Naive B cell (primary cell): ENCODE measurements at regions not wholly inside any gene's neighbourhood (a gene's known extent, or its start where the extent isn't known, plus 50 kb on each side); places are given as distances from the start of the nearest gene placed in this dataset.

ENCODE experiments used
- ATAC-seq, 2 donors: fragments of 150-1000 bp; cut with Tn5 transposase; 2 replicates each; pipeline ENCODE4 v1.10.0; 2021; ENCODE audit warnings: low read depth in 2 of 2, mild to moderate bottlenecking in 2 of 2, moderate library complexity in 2 of 2
- DNase-seq: peaks from one replicate; pipeline ENCODE4 v3.0.0; 2022
- H3K27ac Mint-ChIP-seq, 6 donors: one replicate each; pipeline ENCODE4 v1.8.0; 2020 to 2022; ENCODE audit warnings: mild to moderate bottlenecking in 6 of 6, mixed read lengths in 6 of 6, moderate library complexity in 5 of 6, inconsistent platforms in 2 of 6
- H3K27me3 Mint-ChIP-seq, 3 donors: one replicate each; pipeline ENCODE4 v1.8.0; 2021 to 2022; ENCODE audit warnings: mixed read lengths in 3 of 3, mild to moderate bottlenecking in 1 of 3
- H3K36me3 Mint-ChIP-seq, 2 donors: one replicate each; pipeline ENCODE4 v1.8.0; 2020 to 2022; ENCODE audit warnings: mixed read lengths in 2 of 2, inconsistent platforms in 1 of 2, mild to moderate bottlenecking in 1 of 2
- H3K4me1 Mint-ChIP-seq, 3 donors: one replicate each; pipeline ENCODE4 v1.8.0; 2020 to 2022; ENCODE audit warnings: mixed read lengths in 3 of 3, inconsistent platforms in 1 of 3, mild to moderate bottlenecking in 1 of 3, moderate library complexity in 1 of 3
- H3K4me3 Mint-ChIP-seq, 8 donors: one replicate each; pipeline ENCODE4 v1.8.0; 2020 to 2022; ENCODE audit warnings: mild to moderate bottlenecking in 8 of 8, mixed read lengths in 8 of 8, moderate library complexity in 8 of 8, inconsistent platforms in 2 of 8
- H3K9me3 Mint-ChIP-seq, 7 donors: one replicate each; pipeline ENCODE4 v1.8.0; 2020 to 2022; ENCODE audit warnings: mixed read lengths in 7 of 7, mild to moderate bottlenecking in 5 of 7, inconsistent platforms in 2 of 7, moderate library complexity in 1 of 7

DNA sequence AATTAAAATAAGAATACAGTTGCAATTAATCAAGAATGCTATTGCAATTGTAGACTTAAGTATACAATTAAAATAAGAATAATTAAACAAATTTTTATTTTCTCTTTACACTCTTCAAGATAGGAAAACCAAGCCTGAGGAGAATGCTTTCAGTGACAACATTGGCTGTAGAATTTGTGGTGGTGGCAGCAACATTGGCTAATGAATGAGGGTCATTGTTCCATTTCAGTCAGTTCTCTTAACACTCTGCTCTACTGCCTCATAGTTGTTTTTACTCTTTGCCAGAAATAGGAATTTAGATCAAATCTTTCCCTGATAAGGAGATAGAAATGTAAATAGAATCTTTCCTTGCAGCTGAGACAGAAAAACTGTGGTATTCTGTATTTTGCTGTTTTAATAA is 391.6 kb downstream of the PCDH20 start:
- H3K9me3 Mint-ChIP-seq = peaks cover 0 to 9% (median 4%) of the 10 kb centered on the region in 7 donors

DNA sequence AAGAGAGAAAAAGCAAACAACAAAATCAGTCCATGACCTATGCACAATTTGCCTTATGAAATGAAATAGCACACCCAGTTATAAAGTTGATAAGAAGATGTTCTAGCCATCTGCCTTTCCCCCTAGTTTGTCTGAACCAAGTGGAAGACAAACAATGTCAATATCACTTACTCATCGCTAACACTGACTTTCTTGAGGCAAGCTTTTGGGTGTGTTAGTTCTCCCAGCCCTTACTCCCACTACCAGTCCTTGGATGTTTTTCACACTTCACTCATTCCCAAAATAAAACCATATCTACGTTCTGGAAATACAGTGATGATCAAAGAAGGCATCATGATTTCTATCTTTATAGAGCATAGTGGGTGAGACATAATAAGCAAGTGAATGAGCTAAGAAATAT is 393.8 kb downstream of the PCDH20 start:
- no peak overlapping the region for H3K4me3 Mint-ChIP-seq
- H3K9me3 Mint-ChIP-seq = peaks cover 2 to 9% (median 6%) of the 10 kb centered on the region in 7 donors
- ATAC-seq (no peak), DNase-seq (no peak)
- no peaks in the 10 kb centered on the region for H3K4me1 Mint-ChIP-seq
- peak overlapping the region in 1 of 6 donors; percentile 26 for H3K27ac Mint-ChIP-seq
- H3K27me3 Mint-ChIP-seq = no peaks in the 10 kb centered on the region
- H3K36me3 Mint-ChIP-seq = no peaks in the 10 kb centered on the region

More for the DNA sequence above, 391.6 kb downstream of the PCDH20 start:
- ATAC-seq (no peak), DNase-seq (no peak)
- Mint-ChIP-seq H3K27me3 (no peaks in the 10 kb centered on the region), H3K27ac (no peak overlapping the region), H3K4me3 (no peak overlapping the region), H3K36me3 (no peaks in the 10 kb centered on the region), H3K4me1 (no peaks in the 10 kb centered on the region)

DNA sequence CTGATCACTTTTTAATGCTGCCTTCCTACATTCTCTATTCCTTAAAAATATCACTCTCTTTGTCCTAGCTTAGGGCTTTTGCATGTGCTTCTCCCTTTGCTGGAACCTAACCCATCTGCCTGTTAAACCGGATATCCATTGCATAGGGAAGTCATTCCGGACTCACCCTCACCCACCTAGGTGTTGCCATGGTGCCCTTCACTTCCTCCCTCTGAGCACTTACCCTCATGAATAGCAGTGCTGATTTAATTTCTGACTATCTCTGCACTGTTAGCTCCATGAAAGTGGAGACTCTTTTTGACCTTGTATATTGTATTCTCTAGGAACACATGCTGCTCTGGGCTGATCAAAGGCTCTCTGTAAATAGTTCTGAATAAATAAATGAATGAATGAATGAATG is 401.9 kb downstream of the PCDH20 start:
- H3K4me1 Mint-ChIP-seq = no peaks in the 10 kb centered on the region
- no peaks in the 10 kb centered on the region for H3K27me3 Mint-ChIP-seq
- H3K9me3 Mint-ChIP-seq = peaks cover under 1 to 31% (median 6%) of the 10 kb centered on the region in 7 donors
- no peaks in the 10 kb centered on the region for H3K36me3 Mint-ChIP-seq
- no peak overlapping the region for H3K4me3 Mint-ChIP-seq
- DNase-seq (no peak), ATAC-seq (no peak)
- no peak overlapping the region for H3K27ac Mint-ChIP-seq

DNA sequence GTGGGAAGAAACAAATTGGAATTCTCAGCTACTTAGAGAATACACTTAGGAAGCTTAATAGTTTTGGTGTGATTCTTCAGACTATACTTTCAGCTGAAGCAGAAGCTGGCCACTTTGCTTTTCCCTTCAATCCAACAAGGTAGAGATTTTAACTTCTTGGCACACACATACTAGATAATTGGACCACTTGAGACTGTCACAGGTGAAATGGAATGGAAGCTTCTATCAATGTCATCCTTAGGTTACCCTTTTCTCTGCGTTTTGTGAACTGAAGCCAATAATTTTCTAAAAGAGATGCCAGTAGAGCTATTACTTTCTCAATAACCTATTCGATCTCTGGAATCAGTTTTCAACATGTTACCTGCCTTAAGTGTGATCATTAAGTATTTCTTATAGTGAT is 405.3 kb downstream of the PCDH20 start:
- Mint-ChIP-seq H3K27ac (no peak overlapping the region), H3K27me3 (no peaks in the 10 kb centered on the region), H3K9me3 (peaks cover 11 to 48% (median 25%) of the 10 kb centered on the region in 7 donors), H3K4me3 (no peak overlapping the region), H3K4me1 (no peaks in the 10 kb centered on the region), H3K36me3 (peaks cover 0 to 15% of the 10 kb centered on the region in 2 donors)
- DNase-seq (no peak), ATAC-seq (no peak)

DNA sequence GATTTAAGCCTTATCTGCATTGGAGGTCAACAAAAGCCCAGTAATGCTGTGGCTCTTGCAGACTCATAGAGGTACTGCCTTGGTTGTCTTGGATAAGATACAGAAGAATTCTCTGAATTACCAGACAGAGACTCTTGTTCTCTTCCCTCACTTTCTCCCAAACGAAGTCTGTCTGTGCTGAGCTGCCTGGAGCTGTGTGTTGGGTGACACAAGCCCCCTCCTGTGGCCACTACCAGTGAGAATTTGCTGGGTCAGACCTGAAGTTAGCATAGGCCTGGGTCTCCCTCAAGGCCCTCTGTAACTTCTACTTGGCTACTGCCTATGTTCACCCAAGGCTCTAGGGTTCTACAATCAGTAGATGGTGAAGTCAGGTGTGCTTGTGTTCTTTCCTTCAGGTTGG is 413.0 kb downstream of the PCDH20 start:
- no peak overlapping the region for H3K4me3 Mint-ChIP-seq
- H3K27me3 Mint-ChIP-seq = no peaks in the 10 kb centered on the region
- H3K36me3 Mint-ChIP-seq = peaks cover 0 to 15% of the 10 kb centered on the region in 2 donors
- H3K9me3 Mint-ChIP-seq = peaks cover 8 to 47% (median 15%) of the 10 kb centered on the region in 7 donors
- H3K27ac Mint-ChIP-seq = peak overlapping the region in 1 of 6 donors; percentile 22
- no peak for ATAC-seq
- DNase-seq = no peak
- H3K4me1 Mint-ChIP-seq = no peaks in the 10 kb centered on the region

DNA sequence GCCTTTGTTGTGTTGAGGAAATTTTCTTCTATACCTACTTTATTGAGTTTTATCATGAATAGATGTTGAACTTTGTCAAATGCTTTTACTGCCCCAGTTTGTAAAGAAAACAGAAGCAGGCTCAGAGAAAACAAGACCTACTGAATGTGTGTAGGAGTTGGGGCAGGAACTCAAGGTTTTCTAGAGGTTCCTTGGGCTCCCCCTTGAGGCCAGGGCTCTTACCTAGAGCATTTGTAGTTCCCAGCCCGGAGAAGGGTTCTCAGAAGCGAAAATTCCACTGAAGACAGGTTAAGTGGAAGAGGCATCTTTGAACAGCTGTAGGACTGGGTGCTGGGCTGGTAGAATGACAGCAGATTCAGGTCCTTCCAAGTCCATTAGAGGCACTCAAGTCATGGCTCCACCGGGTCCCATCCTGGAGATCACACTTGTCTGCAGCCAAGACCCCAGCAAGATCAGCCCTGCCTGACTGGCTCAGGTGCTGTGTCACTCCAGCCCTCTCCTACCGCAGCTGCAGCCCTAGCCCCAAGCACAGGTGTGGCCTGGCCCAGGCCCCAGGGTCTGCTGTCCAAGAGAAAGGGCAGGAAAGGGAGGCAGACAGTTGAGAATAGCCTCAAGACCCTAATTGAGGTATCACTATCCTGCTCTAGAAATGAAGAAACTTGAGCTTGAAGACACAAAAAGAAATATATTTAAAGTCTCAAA is 425.5 kb downstream of the PCDH20 start:
- no peak overlapping the region for H3K27ac Mint-ChIP-seq
- H3K4me1 Mint-ChIP-seq = no peaks in the 10 kb centered on the region
- DNase-seq (no peak), ATAC-seq (no peak)
- peaks cover 0 to 5% (median 2%) of the 10 kb centered on the region in 7 donors for H3K9me3 Mint-ChIP-seq
- no peaks in the 10 kb centered on the region for H3K36me3 Mint-ChIP-seq
- no peaks in the 10 kb centered on the region for H3K27me3 Mint-ChIP-seq
- no peak overlapping the region for H3K4me3 Mint-ChIP-seq

DNA sequence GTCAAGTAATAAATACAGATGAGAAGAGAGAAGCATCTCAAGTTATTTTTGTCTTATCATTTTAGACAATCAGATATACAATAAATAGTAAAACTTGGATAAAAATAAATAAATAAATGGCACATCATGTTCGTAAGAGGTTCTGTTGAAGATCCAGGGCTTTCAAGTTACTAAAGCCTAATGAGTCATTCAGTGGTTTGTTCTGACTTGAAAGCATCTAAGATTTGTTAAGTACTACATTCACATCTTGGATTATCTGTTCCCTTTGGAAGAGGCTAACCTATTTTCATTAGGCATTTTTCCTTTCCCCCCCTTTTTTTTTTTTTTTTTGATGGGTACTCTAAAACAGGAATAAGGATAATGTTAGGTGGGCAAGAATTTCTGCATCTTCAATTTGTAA is 429.3 kb downstream of the PCDH20 start:
- peaks cover 0 to 13% (median 3%) of the 10 kb centered on the region in 7 donors for H3K9me3 Mint-ChIP-seq
- no peaks in the 10 kb centered on the region for H3K27me3 Mint-ChIP-seq
- H3K4me1 Mint-ChIP-seq = no peaks in the 10 kb centered on the region
- H3K36me3 Mint-ChIP-seq = no peaks in the 10 kb centered on the region
- no peak overlapping the region for H3K4me3 Mint-ChIP-seq
- DNase-seq (no peak), ATAC-seq (no peak)
- no peak overlapping the region for H3K27ac Mint-ChIP-seq

DNA sequence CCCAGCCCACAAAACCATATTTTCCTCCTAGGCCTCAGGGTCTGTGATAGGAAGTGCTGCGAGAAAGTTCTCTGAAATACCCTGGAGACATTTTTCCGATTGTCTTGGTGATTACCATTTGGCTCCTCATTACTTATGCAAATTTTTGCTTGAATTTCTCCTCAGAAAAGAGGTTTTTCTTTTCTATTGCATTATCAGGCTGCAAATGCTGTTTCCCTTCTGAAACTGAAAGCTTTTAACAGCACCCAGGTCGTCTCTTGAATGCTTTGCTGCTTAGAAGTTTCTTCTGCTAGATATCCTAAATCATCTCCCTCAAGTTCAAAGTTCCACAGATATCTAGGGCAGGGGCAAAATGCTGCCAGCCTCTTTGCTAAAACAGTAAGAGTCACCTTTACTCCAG is 434.2 kb downstream of the PCDH20 start:
- ATAC-seq = no peak
- H3K27ac Mint-ChIP-seq = no peak overlapping the region

DNA sequence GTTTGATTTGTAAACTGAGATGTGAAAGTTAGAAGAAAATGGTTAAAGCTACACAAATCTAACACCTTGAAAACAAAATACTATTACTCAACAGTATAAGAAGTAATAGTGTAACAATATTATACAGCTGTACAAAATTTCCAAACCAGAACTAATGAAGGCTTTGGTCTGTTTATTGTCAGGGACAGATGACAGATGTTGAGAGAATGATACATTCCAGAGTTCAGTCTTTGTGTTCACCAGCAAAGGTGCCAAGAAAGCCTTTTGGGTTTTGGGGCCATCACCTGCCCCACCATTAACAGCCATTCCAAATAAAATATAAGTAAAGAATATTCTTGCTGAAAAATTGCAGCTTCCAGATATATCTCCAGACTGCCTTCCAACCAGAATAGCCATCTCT is 439.3 kb downstream of the PCDH20 start:
- DNase-seq = no peak
- Mint-ChIP-seq H3K36me3 (no peaks in the 10 kb centered on the region), H3K4me3 (no peak overlapping the region), H3K9me3 (peaks cover 0 to 13% (median 4%) of the 10 kb centered on the region in 7 donors), H3K4me1 (no peaks in the 10 kb centered on the region), H3K27me3 (no peaks in the 10 kb centered on the region), H3K27ac (no peak overlapping the region)
- no peak for ATAC-seq

More for the DNA sequence above, 434.2 kb downstream of the PCDH20 start:
- no peaks in the 10 kb centered on the region for H3K36me3 Mint-ChIP-seq
- no peaks in the 10 kb centered on the region for H3K27me3 Mint-ChIP-seq
- peaks cover 0 to 17% (median 9%) of the 10 kb centered on the region in 7 donors for H3K9me3 Mint-ChIP-seq
- H3K4me1 Mint-ChIP-seq = no peaks in the 10 kb centered on the region
- DNase-seq = no peak
- no peak overlapping the region for H3K4me3 Mint-ChIP-seq

DNA sequence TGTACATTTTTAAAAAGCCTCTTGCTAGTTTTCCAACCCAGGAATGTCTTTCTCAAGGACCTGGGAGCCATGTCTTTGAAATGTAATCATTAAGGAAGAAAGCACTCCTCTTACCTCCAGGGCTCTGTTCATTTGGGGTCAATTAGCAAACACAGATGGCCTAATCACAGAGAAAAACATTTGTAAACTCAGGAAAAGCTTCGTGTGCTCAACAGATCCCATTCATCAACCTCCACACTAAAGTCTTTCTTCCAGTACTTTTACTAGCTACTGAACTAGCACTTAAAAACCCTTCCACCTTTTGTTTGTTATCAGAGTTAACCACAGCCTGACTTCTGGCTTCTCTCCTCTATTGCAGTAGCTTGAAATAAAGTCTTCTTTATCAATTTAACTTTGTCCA is 441.4 kb downstream of the PCDH20 start:
- no peaks in the 10 kb centered on the region for H3K4me1 Mint-ChIP-seq
- H3K36me3 Mint-ChIP-seq = no peaks in the 10 kb centered on the region
- DNase-seq (no peak), ATAC-seq (no peak)
- H3K9me3 Mint-ChIP-seq = peaks cover 0 to 13% (median 4%) of the 10 kb centered on the region in 7 donors
- no peaks in the 10 kb centered on the region for H3K27me3 Mint-ChIP-seq
- H3K27ac Mint-ChIP-seq = no peak overlapping the region
- no peak overlapping the region for H3K4me3 Mint-ChIP-seq

DNA sequence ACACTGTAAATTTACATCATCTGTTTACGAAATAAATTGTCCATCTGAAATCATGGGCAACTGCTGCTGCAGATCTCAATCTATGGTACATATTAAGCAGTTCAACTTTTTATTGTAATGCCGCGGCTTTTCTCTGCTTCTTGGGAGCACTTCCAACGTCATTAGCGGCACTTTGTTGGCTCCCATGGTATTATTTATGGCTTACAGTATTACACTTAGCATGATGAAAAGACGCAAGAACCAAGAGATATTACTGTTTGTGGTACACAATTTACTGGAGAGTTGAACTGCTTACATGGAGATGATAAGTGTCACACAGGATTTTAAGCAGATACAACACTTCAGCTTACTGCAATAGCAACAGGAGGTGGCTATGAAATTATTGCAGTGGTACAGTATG is 442.1 kb downstream of the PCDH20 start:
- no peak overlapping the region for H3K27ac Mint-ChIP-seq
- peaks cover 0 to 13% (median 3%) of the 10 kb centered on the region in 7 donors for H3K9me3 Mint-ChIP-seq
- ATAC-seq = no peak
- H3K36me3 Mint-ChIP-seq = no peaks in the 10 kb centered on the region
- DNase-seq = no peak
- H3K4me1 Mint-ChIP-seq = no peaks in the 10 kb centered on the region
- H3K4me3 Mint-ChIP-seq = no peak overlapping the region
- H3K27me3 Mint-ChIP-seq = no peaks in the 10 kb centered on the region

DNA sequence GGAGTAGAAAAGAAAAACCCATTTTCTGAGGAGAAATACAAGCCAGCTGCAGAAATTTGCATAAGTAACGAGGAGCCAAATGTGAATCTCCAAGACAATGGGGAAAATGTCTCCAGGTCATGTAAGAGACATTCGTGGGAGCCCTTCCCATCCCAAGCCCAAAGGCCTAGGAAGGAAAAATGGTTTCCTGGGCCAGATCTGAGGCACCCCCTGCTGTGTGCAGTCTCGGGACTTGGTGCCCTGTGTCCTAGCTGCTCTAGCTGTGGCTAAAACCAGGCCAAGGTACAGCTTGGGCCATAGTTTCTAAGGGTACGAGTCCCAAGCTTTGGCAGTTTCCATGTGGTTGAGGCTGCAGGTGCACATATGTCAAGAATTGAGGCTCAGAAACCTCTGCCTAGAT is 444.9 kb downstream of the PCDH20 start:
- H3K4me3 Mint-ChIP-seq = no peak overlapping the region
- H3K4me1 Mint-ChIP-seq = no peaks in the 10 kb centered on the region
- H3K9me3 Mint-ChIP-seq = peaks cover 0 to 9% (median 3%) of the 10 kb centered on the region in 7 donors
- no peak overlapping the region for H3K27ac Mint-ChIP-seq
- ATAC-seq (no peak), DNase-seq (no peak)
- no peaks in the 10 kb centered on the region for H3K27me3 Mint-ChIP-seq
- H3K36me3 Mint-ChIP-seq = no peaks in the 10 kb centered on the region

DNA sequence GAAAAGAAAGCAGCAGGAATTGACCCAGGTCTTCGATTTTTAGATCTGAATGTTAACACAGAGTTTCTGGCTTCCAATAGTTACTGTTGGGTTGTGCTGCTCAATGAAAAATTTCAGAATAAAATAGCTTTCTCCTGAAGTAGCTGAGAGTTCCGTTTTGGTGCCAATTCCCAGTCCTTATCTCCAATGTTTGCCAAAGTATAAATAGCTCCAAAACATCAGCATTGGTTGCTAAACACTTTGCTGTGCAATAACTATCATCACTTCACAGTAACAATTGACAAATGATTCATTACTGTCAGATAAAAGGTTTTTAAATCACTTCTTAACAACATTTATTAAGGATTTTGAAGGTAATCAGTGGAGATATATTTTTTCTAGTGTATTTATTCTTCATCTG is 446.0 kb downstream of the PCDH20 start:
- Mint-ChIP-seq H3K4me3 (no peak overlapping the region), H3K4me1 (no peaks in the 10 kb centered on the region), H3K27me3 (no peaks in the 10 kb centered on the region), H3K36me3 (no peaks in the 10 kb centered on the region), H3K9me3 (peaks cover 0 to 10% (median under 1%) of the 10 kb centered on the region in 7 donors), H3K27ac (no peak overlapping the region)
- ATAC-seq (no peak), DNase-seq (no peak)

DNA sequence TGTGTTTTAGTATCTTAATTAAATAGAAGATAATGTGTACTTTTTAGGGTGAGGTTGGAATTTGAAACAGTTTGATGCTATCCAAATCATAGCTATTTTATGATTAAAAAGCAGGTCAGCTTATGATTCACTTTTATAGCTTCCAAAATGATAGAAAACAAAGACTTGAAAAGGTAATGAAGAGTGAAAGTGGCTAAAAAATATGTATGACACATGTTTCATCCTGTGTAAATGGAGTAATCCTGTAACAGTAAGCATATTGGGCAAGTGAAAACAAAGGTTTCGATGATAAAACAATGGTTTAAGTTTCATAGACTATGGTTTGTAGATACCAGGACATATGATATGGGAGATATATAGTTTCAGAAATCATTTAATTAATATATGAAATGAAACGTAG is 456.2 kb downstream of the PCDH20 start:
- DNase-seq (no peak), ATAC-seq (no peak)
- Mint-ChIP-seq H3K27me3 (no peaks in the 10 kb centered on the region), H3K4me3 (no peak overlapping the region), H3K27ac (peak overlapping the region in 1 of 6 donors; percentile 44), H3K36me3 (no peaks in the 10 kb centered on the region), H3K9me3 (peaks cover under 1 to 12% (median 6%) of the 10 kb centered on the region in 7 donors), H3K4me1 (no peaks in the 10 kb centered on the region)
